Stimulated activated CD4-positive, alpha-beta T cell treated with anti-CD3 and anti-CD28 coated beads, Interleukin-12 subunit alpha, Interleukin-12 subunit beta, amount 100 ng/mL, for 48 hours (primary cell): ENCODE measurements at regions not wholly inside any gene's neighbourhood (a gene's known extent, or its start where the extent isn't known, plus 50 kb on each side); places are given as distances from the start of the nearest gene placed in this dataset.
"Not testable (repeated sequence)": the region's sequence is repeated elsewhere in the genome, so short reads cannot be mapped to it uniquely, and the experiment has no call there.

Source experiments
- DNase-seq, 3 donors: peaks; one replicate each; pipeline ENCODE4 v3.0.0-alpha.2; 2020; ENCODE audit warnings: low read depth in 2 of 3, low spot score in 1 of 3

DNA sequence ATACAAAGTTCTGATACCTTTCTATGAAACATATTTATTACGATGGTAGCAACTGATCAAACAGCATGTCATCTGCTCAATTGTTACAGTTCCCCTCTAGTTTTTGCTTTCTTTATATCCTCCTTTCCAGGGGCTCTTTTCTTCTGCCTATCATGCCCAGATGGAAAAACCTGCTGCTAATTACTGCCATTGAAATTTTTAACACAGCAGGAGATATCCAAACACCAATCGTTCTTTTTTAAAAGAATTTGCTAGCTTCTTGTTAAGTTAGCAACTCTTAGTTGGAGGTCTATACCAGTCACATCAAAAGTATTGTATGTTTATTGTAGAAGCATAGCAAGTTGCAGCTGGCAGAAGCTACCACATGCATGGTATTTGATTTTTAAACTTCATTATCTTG lies 768.5 kb downstream of the NXPH1 start:
- DNase-seq = no peak

DNA sequence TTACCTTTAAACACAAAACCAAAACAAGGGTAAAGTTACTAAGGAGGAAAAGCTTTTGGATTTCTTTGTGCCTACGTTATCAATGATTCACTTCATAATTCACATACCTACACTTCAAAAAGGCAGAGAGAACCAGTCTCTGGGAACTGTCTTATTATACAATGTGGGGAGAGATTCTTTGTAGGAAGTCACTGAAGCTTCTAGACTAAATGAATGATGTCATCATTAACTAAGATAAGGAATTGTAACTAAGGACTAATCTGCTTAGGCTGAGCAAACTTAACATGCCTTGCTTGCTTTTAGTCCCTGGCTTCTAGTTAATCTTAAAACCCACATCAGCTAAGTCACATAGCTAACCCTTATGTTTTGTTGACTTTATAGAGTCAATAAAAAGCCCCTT lies 771.2 kb downstream of the NXPH1 start:
- no peak for DNase-seq

DNA sequence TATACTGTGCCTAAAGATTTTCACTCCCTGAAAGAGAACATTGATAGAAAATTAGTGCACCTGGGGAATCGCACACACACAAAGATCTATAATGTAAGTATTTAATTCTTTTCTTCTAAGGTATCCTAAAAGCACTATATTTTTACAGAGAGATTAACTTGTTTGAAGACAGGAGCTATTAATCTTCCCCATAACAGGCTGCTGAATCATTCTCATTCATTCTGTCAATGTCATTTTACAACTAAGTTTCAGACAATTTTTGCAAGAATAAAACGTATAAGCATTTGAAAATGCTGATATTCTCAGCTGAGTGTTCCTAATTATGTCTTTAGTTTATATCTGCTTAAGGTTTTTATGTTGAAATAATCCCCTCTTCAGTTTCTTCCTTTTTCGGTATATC lies 776.7 kb downstream of the NXPH1 start:
- DNase-seq = no peak

DNA sequence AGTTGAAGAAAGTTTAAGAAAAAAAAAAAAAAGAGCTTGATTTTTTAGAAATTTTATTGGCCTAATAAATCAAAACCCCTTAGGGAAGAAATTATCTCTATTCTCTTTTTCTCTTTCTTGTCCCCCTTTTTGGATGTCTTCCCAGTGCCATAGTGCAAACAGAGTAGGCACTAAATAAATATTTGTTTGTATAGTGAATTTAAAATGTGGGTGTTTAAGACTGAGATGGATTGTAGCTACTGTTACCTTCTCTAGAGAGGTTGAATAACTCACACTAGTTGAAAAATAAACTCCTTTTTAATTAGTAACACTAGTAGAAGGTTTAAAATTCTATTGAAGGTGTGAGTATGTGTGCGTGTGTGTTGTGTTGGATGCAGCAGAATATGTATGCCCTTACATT lies 783.8 kb downstream of the NXPH1 start:
- no peak for DNase-seq

DNA sequence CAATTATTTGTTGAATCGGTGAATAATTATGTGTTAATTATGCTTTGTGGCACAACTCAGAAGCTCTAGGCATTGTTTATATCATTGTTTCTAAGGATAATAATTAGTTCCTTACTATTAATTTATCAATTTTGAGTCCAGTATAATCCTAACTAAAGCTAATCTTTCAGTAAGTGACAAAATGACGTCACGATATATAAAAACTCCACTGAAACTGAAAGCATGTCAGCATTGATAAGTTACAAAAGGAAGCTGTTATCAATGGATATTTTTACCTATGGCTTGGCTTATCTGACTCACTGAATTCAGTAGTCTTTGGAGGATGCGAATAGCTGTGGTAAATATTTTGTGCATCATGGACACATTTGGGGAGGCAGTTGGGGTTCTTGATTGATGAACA lies 793.1 kb downstream of the NXPH1 start:
- DNase-seq = no peak

DNA sequence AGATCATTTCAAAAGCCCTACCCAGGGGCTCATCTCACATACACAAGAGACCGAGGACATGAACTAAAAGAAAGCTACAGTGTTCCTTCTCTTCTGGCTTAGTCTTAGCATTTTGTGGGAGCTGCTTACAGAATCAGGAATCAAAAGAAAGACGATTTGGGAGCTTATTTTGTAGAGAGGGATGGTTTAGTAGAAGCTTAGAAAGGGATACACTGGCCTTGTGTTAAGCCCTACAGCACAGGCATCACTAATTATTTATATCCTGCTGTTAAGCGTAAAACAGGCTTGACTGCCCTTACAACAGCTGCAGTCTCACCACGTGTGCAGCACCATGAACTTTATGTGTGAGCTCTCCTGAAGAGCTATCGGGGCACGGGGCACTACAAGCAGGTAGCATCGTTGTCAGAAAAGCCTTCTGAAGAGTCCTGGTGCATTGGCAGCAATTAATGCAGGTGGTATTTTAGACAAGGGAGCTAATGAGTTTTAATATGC lies 798.3 kb downstream of the NXPH1 start:
- no peak for DNase-seq

DNA sequence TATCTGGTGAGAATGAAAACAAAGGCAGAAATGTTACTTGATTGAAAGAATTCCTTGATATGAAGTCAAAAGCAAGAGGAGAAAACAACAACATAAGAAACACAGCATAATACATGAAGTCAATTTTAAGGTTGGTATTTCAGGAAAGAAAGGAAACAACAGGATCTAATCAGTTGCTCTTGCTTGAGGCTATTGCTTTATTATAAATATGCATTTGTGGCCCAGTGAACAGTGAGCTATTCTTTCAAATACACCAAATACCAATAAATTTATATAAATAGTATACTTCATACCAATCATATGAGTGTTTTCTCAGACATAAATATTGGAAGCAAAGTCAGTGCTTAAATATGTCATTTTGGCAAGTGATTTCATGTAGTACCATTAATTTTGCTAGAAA lies 806.6 kb downstream of the NXPH1 start:
- DNase-seq = no peak

DNA sequence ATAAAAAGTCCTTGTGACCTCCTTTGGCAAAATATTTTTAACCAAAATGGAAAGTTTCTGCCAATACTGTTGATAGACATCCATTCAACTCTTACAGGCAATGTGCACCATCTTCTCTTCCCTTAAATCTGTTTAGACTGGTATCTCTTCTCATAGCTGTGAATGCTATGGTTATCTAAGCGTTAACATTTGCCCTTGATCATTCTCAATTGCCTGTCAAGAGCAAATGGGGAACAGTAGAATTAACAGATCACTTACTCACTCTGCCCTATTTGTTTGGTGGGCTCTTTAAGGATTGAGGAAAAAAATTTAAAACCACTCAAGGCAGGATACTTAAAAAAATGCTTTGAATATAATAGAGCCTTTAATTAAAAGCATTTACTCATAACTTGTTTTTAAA lies 808.4 kb downstream of the NXPH1 start:
- DNase-seq = no peak

DNA sequence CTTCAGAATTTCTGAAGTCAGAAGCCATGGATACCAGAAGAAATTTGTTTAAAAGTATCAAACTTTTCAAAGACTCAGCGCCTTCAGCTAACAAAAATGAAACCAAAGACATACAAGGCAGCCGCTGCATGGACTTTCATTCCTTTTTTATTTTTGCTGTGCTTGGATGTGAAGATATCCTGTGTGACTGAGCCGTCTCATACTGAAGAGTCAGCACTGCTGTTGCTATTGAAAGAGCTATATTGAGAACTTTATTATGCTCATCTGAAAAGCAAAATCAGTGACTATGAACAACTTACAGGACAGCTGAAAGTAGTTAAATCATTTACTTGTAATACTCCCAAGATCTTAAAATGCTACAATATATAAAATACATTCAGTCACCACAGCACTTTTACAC lies 809.2 kb downstream of the NXPH1 start:
- DNase-seq = no peak

DNA sequence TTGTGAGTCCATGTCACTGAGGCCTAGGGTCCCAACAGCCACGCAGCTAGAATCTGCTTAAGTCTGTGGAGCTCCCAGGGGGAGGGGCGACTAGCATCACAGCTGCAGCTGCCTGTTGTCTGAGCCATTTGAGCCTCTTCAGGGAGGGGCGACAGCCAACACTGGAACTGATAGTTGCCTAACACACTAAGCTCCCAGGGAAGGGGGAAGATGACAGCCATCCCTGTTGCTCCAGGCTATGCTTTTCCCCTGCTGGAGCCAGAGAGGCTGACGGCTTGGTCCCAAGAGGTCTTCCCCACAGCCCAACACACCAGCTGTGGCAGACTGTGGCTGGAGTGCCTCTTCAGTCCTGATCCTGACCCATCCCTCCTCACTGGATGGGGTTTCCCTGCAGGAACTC lies 817.5 kb downstream of the NXPH1 start:
- DNase-seq = no peak

DNA sequence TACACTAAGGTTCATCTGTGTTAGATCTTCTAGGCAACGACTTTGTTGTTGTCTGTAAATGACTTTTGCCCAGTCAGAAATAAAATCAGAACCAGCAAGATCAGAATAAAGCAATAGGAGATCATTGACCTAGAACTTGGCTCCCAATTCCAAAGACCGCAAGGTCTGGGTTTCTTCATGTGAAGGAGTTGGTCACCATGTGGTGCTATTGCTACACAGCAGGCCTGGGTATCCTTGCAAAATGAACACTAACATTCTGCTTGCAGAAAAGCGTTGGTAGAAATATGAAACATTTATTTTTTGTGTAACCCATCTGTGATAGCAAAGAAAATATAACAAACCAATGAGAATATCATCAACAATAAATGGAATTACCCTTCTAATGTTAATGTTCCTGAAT lies 831.0 kb downstream of the NXPH1 start:
- no peak for DNase-seq

DNA sequence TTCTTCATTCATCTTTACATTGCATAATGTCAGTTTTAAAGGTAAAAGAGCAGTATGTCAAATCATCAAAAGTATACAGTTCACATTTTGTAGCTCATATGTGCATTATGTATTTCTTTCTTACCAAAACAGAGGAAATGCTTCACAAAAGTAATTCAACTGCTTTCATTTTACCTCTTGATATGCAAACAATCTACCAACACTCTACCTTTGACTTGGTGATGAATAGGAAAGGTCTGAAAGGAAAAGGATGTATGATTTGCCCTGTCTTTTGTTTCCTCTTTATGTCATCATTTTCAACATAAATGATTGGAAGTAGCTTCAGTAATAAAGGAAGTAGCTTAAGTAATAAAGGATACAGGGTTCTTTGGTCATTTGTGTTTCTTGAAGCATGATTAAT lies 846.7 kb downstream of the NXPH1 start:
- no peak for DNase-seq

DNA sequence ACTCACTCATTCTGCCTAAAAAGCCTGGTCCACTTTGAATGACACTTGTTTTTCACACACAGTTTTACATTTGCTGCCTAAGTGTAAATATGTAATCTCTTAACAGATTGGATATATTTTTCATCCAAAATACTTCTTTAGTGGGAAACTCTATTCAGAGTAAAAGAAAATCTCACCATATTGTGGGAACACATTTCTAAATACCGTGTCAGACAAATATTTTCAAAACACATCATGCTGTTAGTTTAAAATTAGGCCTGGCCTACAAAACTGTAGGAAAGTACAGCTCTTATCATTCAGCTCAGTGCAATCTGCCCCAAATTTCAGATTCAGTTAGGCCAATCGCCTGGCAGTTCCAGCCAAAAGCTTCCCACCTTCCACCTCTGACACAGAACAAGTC lies 849.8 kb downstream of the NXPH1 start:
- DNase-seq = no peak

DNA sequence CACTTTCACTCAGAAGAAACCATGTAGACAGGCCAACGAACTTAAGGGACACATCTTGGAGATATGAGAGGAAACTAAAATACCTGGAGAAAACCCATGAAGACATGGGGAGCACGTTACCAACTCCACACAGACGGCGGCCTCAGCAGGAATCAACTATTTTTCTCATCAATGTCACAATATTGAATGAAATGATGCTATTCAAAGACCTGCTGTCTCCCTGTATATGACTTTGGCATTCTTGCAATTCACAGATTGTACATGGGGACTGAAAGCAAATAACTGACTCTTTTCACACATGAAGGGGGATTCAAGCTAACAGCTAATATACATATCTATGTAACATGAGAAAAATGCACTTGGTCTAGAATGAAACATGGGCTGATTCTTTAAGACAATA lies 869.0 kb downstream of the NXPH1 start:
- DNase-seq = no peak

DNA sequence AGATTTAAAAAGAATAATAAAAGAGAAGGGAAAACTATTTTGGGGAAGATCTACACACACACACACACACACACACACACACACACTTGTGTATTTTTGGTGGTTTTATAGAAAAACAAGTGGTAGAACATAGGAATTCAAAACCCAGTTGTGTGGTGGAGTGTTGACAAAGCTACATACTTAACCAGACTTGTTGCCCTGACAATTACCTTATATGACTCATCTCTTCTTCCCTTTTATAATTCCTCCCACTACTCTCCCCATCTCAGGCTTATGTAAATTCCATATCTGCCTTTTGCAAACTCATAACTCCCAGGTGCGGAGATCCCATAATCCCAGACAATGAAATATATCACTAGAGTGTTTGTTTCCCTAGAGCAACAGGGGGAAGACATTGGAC lies 873.7 kb downstream of the NXPH1 start:
- no peak for DNase-seq

DNA sequence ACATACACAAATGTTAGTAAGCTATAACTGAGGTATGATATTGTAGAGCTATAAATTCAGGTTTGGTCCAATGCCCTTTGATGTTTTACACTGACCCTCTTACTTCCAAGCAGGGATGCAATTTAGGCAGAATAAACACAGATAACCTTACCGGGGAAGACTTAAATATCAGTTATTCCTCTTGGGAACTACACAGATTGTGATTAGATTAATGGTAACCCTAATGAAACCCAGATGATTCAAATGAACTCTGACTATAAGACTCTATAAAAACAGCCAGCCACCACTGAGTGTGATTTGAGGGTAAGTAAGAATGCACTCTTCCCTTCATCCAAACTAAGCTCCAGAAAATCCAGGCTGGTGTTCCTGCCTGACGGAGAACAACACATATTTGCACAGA lies 891.1 kb downstream of the NXPH1 start:
- no peak for DNase-seq

DNA sequence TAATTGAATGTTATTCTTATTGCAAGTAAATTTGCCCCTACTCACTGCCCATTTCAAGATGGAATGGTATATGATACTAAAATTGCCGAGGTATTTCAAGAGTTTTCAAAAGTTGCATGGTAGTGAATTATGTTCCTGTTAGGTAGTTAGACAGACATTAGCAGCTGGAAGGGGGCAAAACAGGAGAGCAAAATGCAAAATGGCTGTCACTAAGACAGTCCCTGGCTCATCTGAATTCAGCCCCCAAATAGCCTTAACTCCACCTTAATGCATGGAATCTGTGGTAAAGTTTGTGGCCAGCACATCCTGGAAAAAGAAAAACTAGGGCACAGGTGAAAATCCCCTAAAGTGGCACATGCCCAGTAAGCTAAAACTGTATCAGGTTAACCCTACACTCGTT lies 894.9 kb downstream of the NXPH1 start:
- DNase-seq = no peak

DNA sequence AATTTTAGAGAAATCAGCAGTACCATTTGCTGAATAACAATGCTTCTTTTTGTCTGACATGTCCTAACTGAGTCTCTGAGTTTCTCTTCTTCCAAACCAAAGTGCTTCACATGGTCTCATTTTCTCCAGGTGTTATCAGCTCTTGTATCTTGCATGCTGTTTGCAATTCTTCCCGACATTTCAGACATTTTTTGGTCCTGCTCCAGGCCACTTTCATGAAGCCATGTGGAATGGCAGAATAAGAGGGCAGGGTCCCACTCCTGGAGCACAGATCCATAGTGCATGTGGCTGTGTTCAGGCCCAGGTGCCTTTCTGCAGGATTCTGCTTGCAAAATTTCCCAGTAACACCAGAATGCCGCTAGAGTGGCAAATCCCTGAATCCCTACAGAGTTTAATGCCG lies 916.2 kb downstream of the NXPH1 start:
- DNase-seq = no peak

DNA sequence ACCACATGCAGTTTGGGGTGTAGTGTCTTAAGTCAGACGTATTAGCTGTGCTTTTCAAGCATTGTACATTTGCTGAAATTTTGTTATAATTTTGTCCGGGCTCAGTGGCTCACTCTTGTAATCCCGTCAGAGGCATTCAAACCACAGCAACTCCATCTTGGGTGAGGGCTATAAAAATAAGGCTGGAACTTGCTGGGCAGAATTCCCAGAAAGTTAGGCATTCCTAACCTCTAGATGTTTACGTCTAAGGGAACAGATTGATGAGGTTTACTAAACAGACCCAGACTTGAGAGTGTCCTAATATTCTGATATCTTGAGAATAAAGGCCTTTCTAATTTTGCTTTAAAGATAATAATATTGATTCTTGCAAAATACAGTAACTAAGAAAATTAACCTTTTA lies 957.8 kb downstream of the NXPH1 start:
- DNase-seq = no peak

DNA sequence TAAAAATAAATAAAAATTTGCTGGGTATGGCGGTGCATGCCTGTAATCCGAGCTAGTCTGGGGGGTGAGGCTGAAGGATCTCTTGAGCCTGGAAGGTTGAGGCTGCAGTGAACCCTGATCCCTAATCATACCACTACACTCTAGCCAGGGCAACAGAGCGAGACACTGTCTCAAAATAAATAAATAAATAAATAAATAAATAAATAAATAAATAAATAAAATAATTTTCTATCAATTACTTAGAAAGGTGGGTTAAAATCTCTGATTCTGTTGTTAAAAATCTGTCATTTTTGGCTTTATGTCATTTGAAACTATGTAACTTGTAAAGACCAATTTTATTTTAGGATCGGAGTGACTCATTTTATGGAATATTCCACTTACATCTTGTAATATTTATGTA lies 958.6 kb downstream of the NXPH1 start:
- DNase-seq = no peak

DNA sequence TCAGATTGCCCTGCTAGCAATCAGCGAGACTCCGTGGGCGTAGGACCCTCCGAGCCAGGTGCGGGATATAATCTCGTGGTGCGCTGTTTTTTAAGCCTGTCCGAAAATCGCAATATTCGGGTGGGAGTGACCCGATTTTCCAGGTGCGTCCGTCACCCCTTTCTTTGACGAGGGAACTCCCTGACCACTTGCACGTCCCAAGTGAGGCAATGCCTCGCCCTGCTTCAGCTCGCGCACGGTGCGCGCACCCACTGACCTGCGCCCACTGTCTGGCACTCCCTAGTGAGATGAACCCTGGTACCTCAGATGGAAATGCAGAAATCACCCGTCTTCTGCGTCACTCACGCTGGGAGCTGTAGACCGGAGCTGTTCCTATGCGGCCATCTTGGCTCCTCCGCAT lies 971.0 kb downstream of the NXPH1 start:
- DNase-seq = not testable (repeated sequence)

DNA sequence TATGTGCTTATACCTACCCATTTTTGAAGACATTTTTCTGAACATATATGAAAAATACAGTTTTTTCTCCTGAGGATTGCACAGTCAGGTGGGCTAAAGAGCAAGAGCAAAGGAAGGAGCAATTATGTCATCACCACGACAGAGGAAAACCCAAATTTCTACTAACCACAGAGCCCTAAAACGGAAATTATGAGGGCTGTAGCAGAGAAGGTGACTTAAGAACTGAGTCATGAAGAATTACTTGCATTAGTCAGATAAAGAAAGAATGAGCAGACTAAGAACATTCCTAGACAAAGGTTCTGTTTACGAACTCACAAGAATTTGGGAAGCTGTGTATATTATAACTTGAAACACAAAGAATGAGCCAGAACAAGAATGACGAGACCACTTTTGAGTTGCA lies 974.4 kb downstream of the NXPH1 start:
- no peak for DNase-seq

DNA sequence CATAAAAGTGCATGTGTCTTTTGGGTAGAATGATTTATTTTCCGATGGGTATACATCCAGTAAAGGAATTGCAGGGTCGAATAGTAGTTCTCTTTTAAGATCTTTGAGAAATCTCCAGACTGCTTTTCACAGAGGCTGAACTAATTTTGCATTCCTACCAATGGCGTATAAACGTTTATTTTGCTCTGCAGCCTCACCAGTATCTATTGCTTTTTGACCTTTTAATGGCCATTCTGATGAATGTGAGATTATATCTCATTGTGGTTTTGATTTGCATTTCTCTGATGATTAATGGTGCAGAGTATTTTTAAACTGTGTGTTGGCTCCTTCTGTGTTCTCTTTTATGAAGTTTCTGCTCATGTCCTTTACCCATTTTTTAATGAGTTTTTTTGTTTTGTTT lies 1020.1 kb downstream of the NXPH1 start:
- no peak for DNase-seq

DNA sequence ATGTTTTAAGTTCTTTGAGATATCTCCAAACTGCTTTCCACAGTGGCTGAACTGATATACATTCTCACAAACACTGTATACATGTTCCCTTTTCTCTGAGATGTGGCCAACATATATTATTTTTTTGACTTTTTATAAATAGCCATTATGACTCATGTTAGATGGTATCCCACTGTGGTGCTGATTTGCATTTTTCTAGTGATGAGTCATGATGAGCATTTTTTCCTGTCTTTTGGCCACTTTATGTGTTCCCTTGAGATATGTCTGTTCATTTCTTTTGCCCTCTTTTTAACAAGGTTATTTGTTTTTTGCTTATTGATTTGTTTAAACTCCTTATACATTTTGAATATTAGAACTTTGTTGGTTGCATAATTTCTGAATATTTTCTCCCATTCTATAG lies 1055.1 kb downstream of the NXPH1 start:
- DNase-seq = no peak
